ENCODE measurements at regions not wholly inside any gene's neighbourhood (a gene's known extent, or its start where the extent isn't known, plus 50 kb on each side); places are given as distances from the start of the nearest gene placed in this dataset.

- DNase-seq (ENCODE audit: low spot score, unreplicated experiment): no peak
- TF ChIP-seq CTCF (IDR thresholded peaks at IDR 0.05; ENCODE audit: unreplicated experiment): no peak
- Mint-ChIP-seq H3K4me3 (ENCODE audit: low read depth) (no peak overlapping the region), H3K9me3 (ENCODE audit: low read depth) (peaks cover 14% of the 10 kb centered on the region), H3K27me3 (no peaks in the 10 kb centered on the region), H3K4me1 (ENCODE audit: low read depth) (no peaks in the 10 kb centered on the region), H3K36me3 (ENCODE audit: insufficient read depth) (no peaks in the 10 kb centered on the region), H3K27ac (no peak overlapping the region)
These were observed 1384.6 kb downstream of the MRPL39 start for GRCh38 chr21:24222676-24223075.

- Mint-ChIP-seq H3K4me1 (ENCODE audit: low read depth) (no peaks in the 10 kb centered on the region), H3K36me3 (ENCODE audit: insufficient read depth) (no peaks in the 10 kb centered on the region), H3K27ac (no peak overlapping the region), H3K27me3 (no peaks in the 10 kb centered on the region), H3K9me3 (ENCODE audit: low read depth) (peaks cover 11% of the 10 kb centered on the region), H3K4me3 (ENCODE audit: low read depth) (no peak overlapping the region)
- no peak for TF ChIP-seq CTCF (IDR thresholded peaks at IDR 0.05; ENCODE audit: unreplicated experiment)
- no peak for DNase-seq (ENCODE audit: low spot score, unreplicated experiment)
These were observed 1386.8 kb downstream of the MRPL39 start for GRCh38 chr21:24220446-24220845.

GRCh38 chr21:24217151-24217550 is 1390.1 kb downstream of the MRPL39 start:
- H3K9me3 Mint-ChIP-seq (ENCODE audit: low read depth): peaks cover 16% of the 10 kb centered on the region
- no peaks in the 10 kb centered on the region for H3K27me3 Mint-ChIP-seq
- H3K27ac Mint-ChIP-seq: no peak overlapping the region
- no peak overlapping the region for H3K4me3 Mint-ChIP-seq (ENCODE audit: low read depth)
- no peaks in the 10 kb centered on the region for H3K36me3 Mint-ChIP-seq (ENCODE audit: insufficient read depth)
- no peak for TF ChIP-seq CTCF (IDR thresholded peaks at IDR 0.05; ENCODE audit: unreplicated experiment)
- H3K4me1 Mint-ChIP-seq (ENCODE audit: low read depth): no peaks in the 10 kb centered on the region
- no peak for DNase-seq (ENCODE audit: low spot score, unreplicated experiment)

GRCh38 chr21:24210130-24210529 is 1397.2 kb downstream of the MRPL39 start:
- Mint-ChIP-seq H3K27ac (no peak overlapping the region), H3K4me1 (ENCODE audit: low read depth) (no peaks in the 10 kb centered on the region), H3K27me3 (no peaks in the 10 kb centered on the region), H3K36me3 (ENCODE audit: insufficient read depth) (no peaks in the 10 kb centered on the region), H3K4me3 (ENCODE audit: low read depth) (no peak overlapping the region), H3K9me3 (ENCODE audit: low read depth) (peaks cover 33% of the 10 kb centered on the region)
- TF ChIP-seq CTCF (IDR thresholded peaks at IDR 0.05; ENCODE audit: unreplicated experiment): no peak
- no peak for DNase-seq (ENCODE audit: low spot score, unreplicated experiment)

GRCh38 chr21:24208562-24209260 is 1398.6 kb downstream of the MRPL39 start:
- H3K36me3 Mint-ChIP-seq (ENCODE audit: insufficient read depth): no peaks in the 10 kb centered on the region
- no peak overlapping the region for H3K4me3 Mint-ChIP-seq (ENCODE audit: low read depth)
- no peaks in the 10 kb centered on the region for H3K27me3 Mint-ChIP-seq
- peaks cover 29% of the 10 kb centered on the region for H3K9me3 Mint-ChIP-seq (ENCODE audit: low read depth)
- no peak for DNase-seq (ENCODE audit: low spot score, unreplicated experiment)
- H3K4me1 Mint-ChIP-seq (ENCODE audit: low read depth): no peaks in the 10 kb centered on the region
- no peak for TF ChIP-seq CTCF (IDR thresholded peaks at IDR 0.05; ENCODE audit: unreplicated experiment)
- no peak overlapping the region for H3K27ac Mint-ChIP-seq
